ENCODE measurements at regions not wholly inside any gene's neighbourhood (a gene's known extent, or its start where the extent isn't known, plus 50 kb on each side); places are given as distances from the start of the nearest gene placed in this dataset.

GRCh38 chr17:34163646-34164045 lies 91.4 kb upstream of the CCL2 start:
- Histone ChIP-seq H3K27ac (ENCODE audit: insufficient read depth, low read depth, low read length) (no peak overlapping the region), H3K9me3 (replicated peaks; ENCODE audit: control insufficient read depth, insufficient read depth, low read length) (no peaks in the 10 kb centered on the region), H2AFZ (ENCODE audit: low read depth, low read length) (no peak overlapping the region), H3K36me3 (ENCODE audit: control insufficient read depth in 2 of 2, extremely low read depth in 1 of 2, insufficient read depth in 2 of 2, low read length in 2 of 2) (no peaks in the 10 kb centered on the region), H4K20me1 (replicated peaks; ENCODE audit: control insufficient read depth, extremely low read depth, insufficient read depth, low read length) (no peaks in the 10 kb centered on the region), H3K9me1 (replicated peaks; ENCODE audit: control insufficient read depth, extremely low read depth, insufficient read depth, low read length) (no peaks in the 10 kb centered on the region), H3K4me3 (replicated peaks in 1 of 3; ENCODE audit: insufficient read depth in 1 of 3, low read depth in 1 of 3, low read length in 3 of 3) (no peak overlapping the region), H3K4me2 (ENCODE audit: insufficient read depth, low read length) (no peak overlapping the region), H3K4me1 (ENCODE audit: control insufficient read depth, extremely low read depth, insufficient read depth, low read length) (no peaks in the 10 kb centered on the region), H3K27me3 (ENCODE audit: control insufficient read depth in 2 of 2, insufficient read depth in 2 of 2, low read length in 2 of 2) (peaks cover 12 to 17% of the 10 kb centered on the region in 2 experiments), H3K9ac (replicated peaks; ENCODE audit: extremely low read depth, insufficient read depth, low read length) (no peak overlapping the region), H3K79me2 (ENCODE audit: control insufficient read depth, insufficient read depth, low read length) (no peaks in the 10 kb centered on the region)
- POLR2A ChIA-PET: no interaction called here
- no TSS peak for BruUV-seq (replicated peaks)
- FAIRE-seq (no peak), DNase-seq (ENCODE audit: low read depth, low spot score) (no peak)
- CTCF ChIA-PET: interaction anchor here (0.7 to 1.6 kb wide), 2 partner anchors 8 to 198 kb away, joined by 3 to 19 read pairs; no protein-coding TSS in a partner anchor
- TF ChIP-seq MYC (IDR thresholded peaks at IDR 0.05; ENCODE audit: low read depth, low read length) (no peak), GATA2 (IDR thresholded peaks at IDR 0.05; ENCODE audit: insufficient read depth, insufficient read length, low read depth, low read length) (no peak)
- TF ChIP-seq, protein P1, sequence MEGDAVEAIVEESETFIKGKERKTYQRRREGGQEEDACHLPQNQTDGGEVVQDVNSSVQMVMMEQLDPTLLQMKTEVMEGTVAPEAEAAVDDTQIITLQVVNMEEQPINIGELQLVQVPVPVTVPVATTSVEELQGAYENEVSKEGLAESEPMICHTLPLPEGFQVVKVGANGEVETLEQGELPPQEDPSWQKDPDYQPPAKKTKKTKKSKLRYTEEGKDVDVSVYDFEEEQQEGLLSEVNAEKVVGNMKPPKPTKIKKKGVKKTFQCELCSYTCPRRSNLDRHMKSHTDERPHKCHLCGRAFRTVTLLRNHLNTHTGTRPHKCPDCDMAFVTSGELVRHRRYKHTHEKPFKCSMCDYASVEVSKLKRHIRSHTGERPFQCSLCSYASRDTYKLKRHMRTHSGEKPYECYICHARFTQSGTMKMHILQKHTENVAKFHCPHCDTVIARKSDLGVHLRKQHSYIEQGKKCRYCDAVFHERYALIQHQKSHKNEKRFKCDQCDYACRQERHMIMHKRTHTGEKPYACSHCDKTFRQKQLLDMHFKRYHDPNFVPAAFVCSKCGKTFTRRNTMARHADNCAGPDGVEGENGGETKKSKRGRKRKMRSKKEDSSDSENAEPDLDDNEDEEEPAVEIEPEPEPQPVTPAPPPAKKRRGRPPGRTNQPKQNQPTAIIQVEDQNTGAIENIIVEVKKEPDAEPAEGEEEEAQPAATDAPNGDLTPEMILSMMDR (IDR thresholded peaks at IDR 0.05; ENCODE audit: extremely low read depth in 1 of 2, insufficient read depth in 1 of 2, low read depth in 1 of 2, low read length in 2 of 2): peak in 1 of 2 donors; percentile 27
- intact Hi-C loops (cut with micrococcal nuclease) (no loop called here), dilution Hi-C loops (cut with MboI; ENCODE audit: extremely low pct_ligation_motif_present, low sequenced_read_pairs) (no loop called here)

DNA sequence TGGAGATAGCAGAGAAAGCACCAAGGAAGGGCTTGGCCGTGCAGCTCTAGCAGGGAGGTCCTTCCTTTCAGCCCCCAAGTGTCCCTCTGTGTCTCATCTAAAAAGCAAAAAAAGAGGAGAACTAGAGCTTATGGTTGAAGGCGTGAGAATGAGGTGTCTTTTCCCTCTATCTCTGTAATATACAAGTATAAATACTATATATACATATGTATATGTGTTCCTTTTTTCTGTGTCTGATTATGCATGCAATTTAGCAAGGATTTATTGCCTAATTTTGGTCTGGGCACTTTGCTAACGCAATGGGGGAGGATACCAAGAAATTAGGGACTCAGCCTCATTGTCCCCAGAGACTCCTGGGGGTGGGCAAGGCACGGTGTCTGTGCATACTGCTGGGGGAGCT lies 90.2 kb upstream of the CCL2 start:
- H3K4me1 ChIP-seq (ENCODE audit: control insufficient read depth, extremely low read depth, insufficient read depth, low read length): no peaks in the 10 kb centered on the region
- intact Hi-C loops (cut with micrococcal nuclease) (no loop called here), dilution Hi-C loops (cut with MboI; ENCODE audit: extremely low pct_ligation_motif_present, low sequenced_read_pairs) (no loop called here)
- no peak overlapping the region for H2AFZ ChIP-seq (ENCODE audit: low read depth, low read length)
- peaks cover 5 to 18% of the 10 kb centered on the region in 2 experiments for H3K27me3 ChIP-seq (ENCODE audit: control insufficient read depth in 2 of 2, insufficient read depth in 2 of 2, low read length in 2 of 2)
- no peak overlapping the region for H3K4me2 ChIP-seq (ENCODE audit: insufficient read depth, low read length)
- no peaks in the 10 kb centered on the region for H3K36me3 ChIP-seq (ENCODE audit: control insufficient read depth in 2 of 2, extremely low read depth in 1 of 2, insufficient read depth in 2 of 2, low read length in 2 of 2)
- H3K27ac ChIP-seq (ENCODE audit: insufficient read depth, low read depth, low read length): no peak overlapping the region
- ChIA-PET CTCF (interaction anchor here (0.8 kb wide), 1 partner anchor 197 kb away, joined by 3 read pairs; no protein-coding TSS in a partner anchor), POLR2A (no interaction called here)
- H4K20me1 ChIP-seq (replicated peaks; ENCODE audit: control insufficient read depth, extremely low read depth, insufficient read depth, low read length): no peaks in the 10 kb centered on the region
- H3K9me3 ChIP-seq (replicated peaks; ENCODE audit: control insufficient read depth, insufficient read depth, low read length): no peaks in the 10 kb centered on the region
- DNase-seq (ENCODE audit: low read depth, low spot score) (no peak), FAIRE-seq (no peak)
- BruUV-seq (replicated peaks): no TSS peak
- H3K4me3 ChIP-seq (replicated peaks in 1 of 3; ENCODE audit: insufficient read depth in 1 of 3, low read depth in 1 of 3, low read length in 3 of 3): no peak overlapping the region
- H3K9ac ChIP-seq (replicated peaks; ENCODE audit: extremely low read depth, insufficient read depth, low read length): no peak overlapping the region
- H3K9me1 ChIP-seq (replicated peaks; ENCODE audit: control insufficient read depth, extremely low read depth, insufficient read depth, low read length): no peaks in the 10 kb centered on the region
- TF ChIP-seq JUN (IDR thresholded peaks at IDR 0.05; ENCODE audit: borderline replicate concordance, insufficient read depth, insufficient read length, low read depth) (no peak), FOS (IDR thresholded peaks at IDR 0.05; ENCODE audit: borderline replicate concordance, insufficient read depth, low read length) (no peak), POLR2A (IDR thresholded peaks at IDR 0.05; ENCODE audit: low read depth, low read length) (no peak)
- no peaks in the 10 kb centered on the region for H3K79me2 ChIP-seq (ENCODE audit: control insufficient read depth, insufficient read depth, low read length)

Data from endothelial cell of umbilical vein (primary cell).